GM23338 (cell line): ENCODE measurements at regions not wholly inside any gene's neighbourhood (a gene's known extent, or its start where the extent isn't known, plus 50 kb on each side); places are given as distances from the start of the nearest gene placed in this dataset.

Experiments
- EZH2 ChIP-seq: fragments of 200-600 bp; sonication (generic); IDR thresholded peaks from one replicate; pipeline ENCODE4 v1.8.0; 2017; ENCODE audit warnings: antibody characterized with exemption, mild to moderate bottlenecking, low read depth; ENCODE audit not compliant: unreplicated experiment
- POLR2AphosphoS5 ChIP-seq: IDR thresholded peaks from 2 replicates; pipeline ENCODE4 v1.6.1; 2016; ENCODE audit warnings: antibody characterized with exemption, low read depth
- ZNF114 ChIP-seq: fragments of 250-450 bp; sonication (Bioruptor Pico); IDR thresholded peaks from 2 replicates; pipeline ENCODE4 v1.5.0; 2020; ENCODE audit warnings: mild to moderate bottlenecking, moderate library complexity
- TF ChIP-seq, protein P1 (sequence below), 2 experiments: fragments of 200-600 bp in 1 of 2; sonication (generic) in 1 of 2; conservative IDR thresholded peaks; 2 replicates each; pipeline versions ENCODE4 v1.5.1 to v1.6.1; 2016 to 2017; ENCODE audit warnings: antibody characterized with exemption in 2 of 2, low read depth in 2 of 2, mild to moderate bottlenecking in 2 of 2, moderate library complexity in 1 of 2
- TF ChIP-seq, protein P2 (sequence below): IDR thresholded peaks from one replicate; pipeline ENCODE4 v1.6.1; 2018; ENCODE audit warnings: antibody characterized with exemption; ENCODE audit not compliant: unreplicated experiment

DNA sequence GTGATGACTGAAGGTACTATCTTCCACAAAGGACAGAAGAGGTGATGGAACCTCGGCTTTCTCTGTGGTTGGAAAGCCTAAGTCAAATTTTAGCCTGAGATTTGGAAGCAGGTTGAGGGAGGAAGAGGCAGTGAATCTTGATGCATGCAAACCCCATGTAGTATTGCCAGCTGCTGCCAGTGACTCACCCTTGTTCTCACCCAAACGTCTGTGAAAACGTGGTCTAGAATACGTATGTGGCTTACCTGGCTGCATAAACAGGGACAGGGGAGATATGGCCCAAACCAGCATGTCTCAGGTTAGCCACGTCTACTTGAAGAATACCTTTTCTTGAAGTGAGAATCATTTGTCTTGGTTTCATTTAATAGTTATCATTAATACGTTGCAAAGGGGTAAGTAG is 438.0 kb upstream of the MAF start:
- TF ChIP-seq, protein P1, sequence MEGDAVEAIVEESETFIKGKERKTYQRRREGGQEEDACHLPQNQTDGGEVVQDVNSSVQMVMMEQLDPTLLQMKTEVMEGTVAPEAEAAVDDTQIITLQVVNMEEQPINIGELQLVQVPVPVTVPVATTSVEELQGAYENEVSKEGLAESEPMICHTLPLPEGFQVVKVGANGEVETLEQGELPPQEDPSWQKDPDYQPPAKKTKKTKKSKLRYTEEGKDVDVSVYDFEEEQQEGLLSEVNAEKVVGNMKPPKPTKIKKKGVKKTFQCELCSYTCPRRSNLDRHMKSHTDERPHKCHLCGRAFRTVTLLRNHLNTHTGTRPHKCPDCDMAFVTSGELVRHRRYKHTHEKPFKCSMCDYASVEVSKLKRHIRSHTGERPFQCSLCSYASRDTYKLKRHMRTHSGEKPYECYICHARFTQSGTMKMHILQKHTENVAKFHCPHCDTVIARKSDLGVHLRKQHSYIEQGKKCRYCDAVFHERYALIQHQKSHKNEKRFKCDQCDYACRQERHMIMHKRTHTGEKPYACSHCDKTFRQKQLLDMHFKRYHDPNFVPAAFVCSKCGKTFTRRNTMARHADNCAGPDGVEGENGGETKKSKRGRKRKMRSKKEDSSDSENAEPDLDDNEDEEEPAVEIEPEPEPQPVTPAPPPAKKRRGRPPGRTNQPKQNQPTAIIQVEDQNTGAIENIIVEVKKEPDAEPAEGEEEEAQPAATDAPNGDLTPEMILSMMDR (conservative IDR thresholded peaks at IDR 0.05; ENCODE audit: low read depth in 2 of 2): no peak
- TF ChIP-seq POLR2AphosphoS5 (no peak), EZH2 (no peak), ZNF114 (no peak)
- TF ChIP-seq, protein P2, sequence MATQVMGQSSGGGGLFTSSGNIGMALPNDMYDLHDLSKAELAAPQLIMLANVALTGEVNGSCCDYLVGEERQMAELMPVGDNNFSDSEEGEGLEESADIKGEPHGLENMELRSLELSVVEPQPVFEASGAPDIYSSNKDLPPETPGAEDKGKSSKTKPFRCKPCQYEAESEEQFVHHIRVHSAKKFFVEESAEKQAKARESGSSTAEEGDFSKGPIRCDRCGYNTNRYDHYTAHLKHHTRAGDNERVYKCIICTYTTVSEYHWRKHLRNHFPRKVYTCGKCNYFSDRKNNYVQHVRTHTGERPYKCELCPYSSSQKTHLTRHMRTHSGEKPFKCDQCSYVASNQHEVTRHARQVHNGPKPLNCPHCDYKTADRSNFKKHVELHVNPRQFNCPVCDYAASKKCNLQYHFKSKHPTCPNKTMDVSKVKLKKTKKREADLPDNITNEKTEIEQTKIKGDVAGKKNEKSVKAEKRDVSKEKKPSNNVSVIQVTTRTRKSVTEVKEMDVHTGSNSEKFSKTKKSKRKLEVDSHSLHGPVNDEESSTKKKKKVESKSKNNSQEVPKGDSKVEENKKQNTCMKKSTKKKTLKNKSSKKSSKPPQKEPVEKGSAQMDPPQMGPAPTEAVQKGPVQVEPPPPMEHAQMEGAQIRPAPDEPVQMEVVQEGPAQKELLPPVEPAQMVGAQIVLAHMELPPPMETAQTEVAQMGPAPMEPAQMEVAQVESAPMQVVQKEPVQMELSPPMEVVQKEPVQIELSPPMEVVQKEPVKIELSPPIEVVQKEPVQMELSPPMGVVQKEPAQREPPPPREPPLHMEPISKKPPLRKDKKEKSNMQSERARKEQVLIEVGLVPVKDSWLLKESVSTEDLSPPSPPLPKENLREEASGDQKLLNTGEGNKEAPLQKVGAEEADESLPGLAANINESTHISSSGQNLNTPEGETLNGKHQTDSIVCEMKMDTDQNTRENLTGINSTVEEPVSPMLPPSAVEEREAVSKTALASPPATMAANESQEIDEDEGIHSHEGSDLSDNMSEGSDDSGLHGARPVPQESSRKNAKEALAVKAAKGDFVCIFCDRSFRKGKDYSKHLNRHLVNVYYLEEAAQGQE: no peak
